Liver (tissue), 8 donors: ENCODE measurements at regions not wholly inside any gene's neighbourhood (a gene's known extent, or its start where the extent isn't known, plus 50 kb on each side); places are given as distances from the start of the nearest gene placed in this dataset.

ENCODE experiments used
- DNase-seq: peaks from one replicate; pipeline ENCODE4 v3.0.0-alpha.2; 2017; ENCODE audit warnings: low spot score
- H3K27ac ChIP-seq, 2 donors: one replicate each; pipeline ENCODE4 v1.7.0; 2013; ENCODE audit warnings: inconsistent platforms in 2 of 2, low read length in 2 of 2, control low read depth in 1 of 2, low read depth in 1 of 2, mild to moderate bottlenecking in 1 of 2
- H3K27me3 ChIP-seq, 4 donors: one replicate each; pipeline versions ENCODE4 v1.6.1 to v1.7.0; 2013; ENCODE audit warnings: low read length in 3 of 4, inconsistent platforms in 1 of 4, mild to moderate bottlenecking in 1 of 4, moderate library complexity in 1 of 4; ENCODE audit not compliant: control insufficient read depth in 4 of 4, insufficient read depth in 4 of 4
- H3K36me3 ChIP-seq, 4 donors: one replicate each; pipeline versions ENCODE4 v1.6.1 to v1.7.0; 2013; ENCODE audit warnings: low read length in 3 of 4, mild to moderate bottlenecking in 3 of 4, low read depth in 1 of 4, moderate library complexity in 1 of 4; ENCODE audit not compliant: control insufficient read depth in 4 of 4, insufficient read depth in 3 of 4
- H3K4me1 ChIP-seq, 4 donors: one replicate each; pipeline versions ENCODE4 v1.6.1 to v1.7.0; 2013; ENCODE audit warnings: low read length in 3 of 4, mild to moderate bottlenecking in 3 of 4, moderate library complexity in 1 of 4; ENCODE audit not compliant: control insufficient read depth in 4 of 4, insufficient read depth in 4 of 4
- H3K4me3 ChIP-seq, 3 donors: one replicate each; pipeline versions ENCODE4 v1.6.1 to v1.7.0; 2013; ENCODE audit warnings: low read length in 3 of 3, control low read depth in 1 of 3, low read depth in 1 of 3, mild to moderate bottlenecking in 1 of 3
- H3K9ac ChIP-seq, 2 donors: one replicate each; pipeline ENCODE4 v1.7.0; 2013; ENCODE audit warnings: low read length in 2 of 2, mild to moderate bottlenecking in 2 of 2, moderate library complexity in 2 of 2, control low read depth in 1 of 2, low read depth in 1 of 2
- H3K9me3 ChIP-seq, 4 donors: one replicate each; pipeline versions ENCODE4 v1.6.1 to v1.7.0; 2013; ENCODE audit warnings: low read length in 3 of 4; ENCODE audit not compliant: control insufficient read depth in 4 of 4
- EGR1 ChIP-seq, 2 donors: IDR thresholded peaks; 2 replicates each; pipeline ENCODE4 v1.6.1; 2016 to 2018; ENCODE audit warnings: antibody characterized with exemption in 2 of 2, low read depth in 2 of 2
- HNF4A ChIP-seq, 2 donors: conservative IDR thresholded peaks; 2 replicates each; pipeline ENCODE4 v1.6.1; 2016; ENCODE audit warnings: antibody characterized with exemption in 2 of 2, mild to moderate bottlenecking in 2 of 2
- HNF4G ChIP-seq: IDR thresholded peaks from 2 replicates; pipeline ENCODE4 v1.6.1; 2016; ENCODE audit warnings: antibody characterized with exemption
- NR2F2 ChIP-seq: IDR thresholded peaks from 2 replicates; pipeline ENCODE4 v1.6.1; 2016; ENCODE audit warnings: antibody characterized with exemption
- RAD21 ChIP-seq, 2 donors: IDR thresholded peaks; 2 replicates each; pipeline ENCODE4 v1.6.1; 2016; ENCODE audit warnings: antibody characterized with exemption in 2 of 2, mild to moderate bottlenecking in 2 of 2
- RXRA ChIP-seq, 2 donors: IDR thresholded peaks; 2 replicates each; pipeline ENCODE4 v1.6.1; 2017 to 2018; ENCODE audit warnings: antibody characterized with exemption in 2 of 2, mild to moderate bottlenecking in 1 of 2
- SP1 ChIP-seq: IDR thresholded peaks from 2 replicates; pipeline ENCODE4 v1.6.1; 2018; ENCODE audit warnings: antibody characterized with exemption, mild to moderate bottlenecking
- TAF1 ChIP-seq: conservative IDR thresholded peaks from 2 replicates; pipeline ENCODE4 v1.6.1; 2016; ENCODE audit warnings: antibody characterized with exemption, mild to moderate bottlenecking
- WGBS: extraction: QIAGEN DNeasy Blood & Tissue Kit; methylation state at CpG from one replicate; pipeline ENCODE4 v1.1.7; 2013; 5-methylcytosine and 5-hydroxymethylcytosine counted together
- TF ChIP-seq, protein P1 (sequence below): fragments of 150-350 bp; IDR thresholded peaks from 2 replicates; pipeline ENCODE4 v1.5.1; 2017; ENCODE audit warnings: improper control_type of control experiment, low read depth, low read length; ENCODE audit not compliant: missing input control
- TF ChIP-seq, protein P2 (sequence below): IDR thresholded peaks from 2 replicates; pipeline ENCODE4 v1.6.1; 2016; ENCODE audit warnings: antibody characterized with exemption
- TF ChIP-seq, protein P3 (sequence below): IDR thresholded peaks from 2 replicates; pipeline ENCODE4 v1.6.1; 2016; ENCODE audit warnings: antibody characterized with exemption
- TF ChIP-seq, protein P4 (sequence below): IDR thresholded peaks from 2 replicates; pipeline ENCODE4 v1.6.1; 2016; ENCODE audit warnings: antibody characterized with exemption, mild to moderate bottlenecking
- TF ChIP-seq, protein P5 (sequence below): IDR thresholded peaks from 2 replicates; pipeline ENCODE4 v1.6.1; 2016; ENCODE audit warnings: antibody characterized with exemption
- donor health status: healthy.
- donor health status: healthy.
- donor health status: healthy.
- donor health status: healthy.
- donor health status: healthy.

DNA sequence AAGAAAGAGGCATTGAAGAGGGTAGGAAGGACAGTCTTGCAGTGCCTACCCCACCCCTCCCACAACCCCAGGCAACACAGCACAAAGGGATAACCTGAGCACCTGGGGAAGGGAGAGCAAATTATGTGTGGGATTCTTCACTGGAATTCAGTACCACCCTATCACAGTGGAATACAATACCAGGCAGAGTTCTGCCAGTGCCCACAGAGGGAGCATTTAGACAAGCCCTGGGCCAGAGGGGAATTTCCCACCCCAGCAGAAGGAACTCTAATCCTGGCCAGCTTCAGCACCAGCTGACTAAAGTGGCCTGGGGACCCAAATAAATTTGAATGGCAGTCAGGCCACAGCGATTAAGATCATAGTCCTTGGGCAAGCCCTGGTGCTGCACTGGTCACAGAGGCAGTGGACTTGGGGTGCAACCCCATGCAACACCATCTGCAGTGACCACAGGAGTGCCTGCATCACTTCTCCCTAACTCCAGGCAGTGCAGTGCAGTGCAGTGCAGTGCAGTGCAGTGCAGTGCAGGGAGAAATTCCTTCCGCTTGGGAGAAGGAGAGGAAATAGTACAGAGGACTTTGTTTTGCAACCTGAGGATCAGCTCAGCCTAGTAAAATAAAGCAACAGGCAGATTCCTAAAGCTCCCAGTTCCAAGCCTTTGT, 147.8 kb upstream of the SRD5A2 start:
- no peaks in the 10 kb centered on the region for H3K36me3 ChIP-seq
- H3K27me3 ChIP-seq: no peaks in the 10 kb centered on the region
- peak overlapping the region in 1 of 2 donors; percentile 19 for H3K9ac ChIP-seq
- 36% methylated on average over 2 of the region's 2 CpGs for WGBS
- peak overlapping the region; percentile 86 to 90 for H3K27ac ChIP-seq
- no peak overlapping the region for H3K4me3 ChIP-seq
- no peak for DNase-seq
- no peak for TF ChIP-seq HNF4G
- TF ChIP-seq, protein P1, sequence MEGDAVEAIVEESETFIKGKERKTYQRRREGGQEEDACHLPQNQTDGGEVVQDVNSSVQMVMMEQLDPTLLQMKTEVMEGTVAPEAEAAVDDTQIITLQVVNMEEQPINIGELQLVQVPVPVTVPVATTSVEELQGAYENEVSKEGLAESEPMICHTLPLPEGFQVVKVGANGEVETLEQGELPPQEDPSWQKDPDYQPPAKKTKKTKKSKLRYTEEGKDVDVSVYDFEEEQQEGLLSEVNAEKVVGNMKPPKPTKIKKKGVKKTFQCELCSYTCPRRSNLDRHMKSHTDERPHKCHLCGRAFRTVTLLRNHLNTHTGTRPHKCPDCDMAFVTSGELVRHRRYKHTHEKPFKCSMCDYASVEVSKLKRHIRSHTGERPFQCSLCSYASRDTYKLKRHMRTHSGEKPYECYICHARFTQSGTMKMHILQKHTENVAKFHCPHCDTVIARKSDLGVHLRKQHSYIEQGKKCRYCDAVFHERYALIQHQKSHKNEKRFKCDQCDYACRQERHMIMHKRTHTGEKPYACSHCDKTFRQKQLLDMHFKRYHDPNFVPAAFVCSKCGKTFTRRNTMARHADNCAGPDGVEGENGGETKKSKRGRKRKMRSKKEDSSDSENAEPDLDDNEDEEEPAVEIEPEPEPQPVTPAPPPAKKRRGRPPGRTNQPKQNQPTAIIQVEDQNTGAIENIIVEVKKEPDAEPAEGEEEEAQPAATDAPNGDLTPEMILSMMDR: peak; percentile 9
- H3K4me1 ChIP-seq: peaks cover 1 to 20% (median 12%) of the 10 kb centered on the region in 4 donors
- no peaks in the 10 kb centered on the region for H3K9me3 ChIP-seq

DNA sequence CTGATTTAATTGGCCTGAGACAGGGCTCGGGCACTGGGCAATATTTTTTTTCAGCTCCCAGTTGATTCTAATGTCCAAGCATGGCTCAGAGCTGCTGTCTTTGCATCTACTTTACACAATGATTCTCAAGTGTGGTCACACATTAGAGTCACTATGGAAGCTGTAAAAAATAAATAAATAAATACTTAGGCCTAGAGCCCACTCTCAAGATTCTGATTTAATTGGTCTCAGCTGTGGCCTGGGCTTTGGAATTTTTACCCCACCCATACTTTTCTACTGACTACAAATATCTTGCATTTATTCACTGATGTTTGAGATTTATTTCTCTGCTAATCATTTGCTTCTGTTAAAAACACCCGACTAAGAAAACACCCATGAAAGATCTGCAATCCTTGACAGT, 145.7 kb upstream of the SRD5A2 start:
- H3K4me1 ChIP-seq: peaks cover 1 to 20% (median 12%) of the 10 kb centered on the region in 4 donors
- H3K9me3 ChIP-seq: no peaks in the 10 kb centered on the region
- no peak overlapping the region for H3K9ac ChIP-seq
- H3K27me3 ChIP-seq: no peaks in the 10 kb centered on the region
- no peak for TF ChIP-seq EGR1 (IDR thresholded peaks at IDR 0.05; ENCODE audit: low read depth in 2 of 2)
- TF ChIP-seq, protein P2, sequence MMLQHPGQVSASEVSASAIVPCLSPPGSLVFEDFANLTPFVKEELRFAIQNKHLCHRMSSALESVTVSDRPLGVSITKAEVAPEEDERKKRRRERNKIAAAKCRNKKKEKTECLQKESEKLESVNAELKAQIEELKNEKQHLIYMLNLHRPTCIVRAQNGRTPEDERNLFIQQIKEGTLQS: no peak
- TF ChIP-seq, protein P3, sequence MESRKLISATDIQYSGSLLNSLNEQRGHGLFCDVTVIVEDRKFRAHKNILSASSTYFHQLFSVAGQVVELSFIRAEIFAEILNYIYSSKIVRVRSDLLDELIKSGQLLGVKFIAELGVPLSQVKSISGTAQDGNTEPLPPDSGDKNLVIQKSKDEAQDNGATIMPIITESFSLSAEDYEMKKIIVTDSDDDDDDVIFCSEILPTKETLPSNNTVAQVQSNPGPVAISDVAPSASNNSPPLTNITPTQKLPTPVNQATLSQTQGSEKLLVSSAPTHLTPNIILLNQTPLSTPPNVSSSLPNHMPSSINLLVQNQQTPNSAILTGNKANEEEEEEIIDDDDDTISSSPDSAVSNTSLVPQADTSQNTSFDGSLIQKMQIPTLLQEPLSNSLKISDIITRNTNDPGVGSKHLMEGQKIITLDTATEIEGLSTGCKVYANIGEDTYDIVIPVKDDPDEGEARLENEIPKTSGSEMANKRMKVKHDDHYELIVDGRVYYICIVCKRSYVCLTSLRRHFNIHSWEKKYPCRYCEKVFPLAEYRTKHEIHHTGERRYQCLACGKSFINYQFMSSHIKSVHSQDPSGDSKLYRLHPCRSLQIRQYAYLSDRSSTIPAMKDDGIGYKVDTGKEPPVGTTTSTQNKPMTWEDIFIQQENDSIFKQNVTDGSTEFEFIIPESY: no peak
- H3K36me3 ChIP-seq: no peaks in the 10 kb centered on the region
- 82% methylated on average over 2 of the region's 2 CpGs for WGBS
- no peak overlapping the region for H3K27ac ChIP-seq
- no peak overlapping the region for H3K4me3 ChIP-seq
- DNase-seq: no peak

DNA sequence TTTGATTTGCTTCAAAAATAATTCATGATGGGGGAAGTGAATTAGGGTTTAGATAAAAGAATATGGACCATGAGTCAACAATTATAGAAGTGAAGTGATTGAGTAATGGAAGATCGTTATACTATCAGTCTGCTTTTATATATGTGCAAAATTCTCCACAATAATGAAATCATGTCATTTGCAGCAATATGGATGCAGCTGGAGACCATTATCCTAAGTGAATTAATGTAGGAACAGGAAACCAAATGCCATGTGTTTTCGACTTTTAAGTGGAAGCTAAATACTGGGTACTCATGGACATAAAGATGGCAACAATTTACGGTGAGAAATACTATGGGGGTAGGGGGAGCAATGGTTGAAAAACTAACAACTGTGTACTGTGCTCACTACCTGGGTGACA, 144.7 kb upstream of the SRD5A2 start:
- 93% methylated on average over 3 of the region's 3 CpGs for whole genome bisulfite sequencing
- DNase-seq: no peak
- no peak overlapping the region for H3K4me3 ChIP-seq
- TF ChIP-seq, protein P2: no peak
- TF ChIP-seq RXRA (IDR thresholded peaks at IDR 0.05): no peak
- TF ChIP-seq, protein P4, sequence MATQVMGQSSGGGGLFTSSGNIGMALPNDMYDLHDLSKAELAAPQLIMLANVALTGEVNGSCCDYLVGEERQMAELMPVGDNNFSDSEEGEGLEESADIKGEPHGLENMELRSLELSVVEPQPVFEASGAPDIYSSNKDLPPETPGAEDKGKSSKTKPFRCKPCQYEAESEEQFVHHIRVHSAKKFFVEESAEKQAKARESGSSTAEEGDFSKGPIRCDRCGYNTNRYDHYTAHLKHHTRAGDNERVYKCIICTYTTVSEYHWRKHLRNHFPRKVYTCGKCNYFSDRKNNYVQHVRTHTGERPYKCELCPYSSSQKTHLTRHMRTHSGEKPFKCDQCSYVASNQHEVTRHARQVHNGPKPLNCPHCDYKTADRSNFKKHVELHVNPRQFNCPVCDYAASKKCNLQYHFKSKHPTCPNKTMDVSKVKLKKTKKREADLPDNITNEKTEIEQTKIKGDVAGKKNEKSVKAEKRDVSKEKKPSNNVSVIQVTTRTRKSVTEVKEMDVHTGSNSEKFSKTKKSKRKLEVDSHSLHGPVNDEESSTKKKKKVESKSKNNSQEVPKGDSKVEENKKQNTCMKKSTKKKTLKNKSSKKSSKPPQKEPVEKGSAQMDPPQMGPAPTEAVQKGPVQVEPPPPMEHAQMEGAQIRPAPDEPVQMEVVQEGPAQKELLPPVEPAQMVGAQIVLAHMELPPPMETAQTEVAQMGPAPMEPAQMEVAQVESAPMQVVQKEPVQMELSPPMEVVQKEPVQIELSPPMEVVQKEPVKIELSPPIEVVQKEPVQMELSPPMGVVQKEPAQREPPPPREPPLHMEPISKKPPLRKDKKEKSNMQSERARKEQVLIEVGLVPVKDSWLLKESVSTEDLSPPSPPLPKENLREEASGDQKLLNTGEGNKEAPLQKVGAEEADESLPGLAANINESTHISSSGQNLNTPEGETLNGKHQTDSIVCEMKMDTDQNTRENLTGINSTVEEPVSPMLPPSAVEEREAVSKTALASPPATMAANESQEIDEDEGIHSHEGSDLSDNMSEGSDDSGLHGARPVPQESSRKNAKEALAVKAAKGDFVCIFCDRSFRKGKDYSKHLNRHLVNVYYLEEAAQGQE: no peak
- no peak for TF ChIP-seq SP1
- no peak for TF ChIP-seq HNF4G
- TF ChIP-seq, protein P5, sequence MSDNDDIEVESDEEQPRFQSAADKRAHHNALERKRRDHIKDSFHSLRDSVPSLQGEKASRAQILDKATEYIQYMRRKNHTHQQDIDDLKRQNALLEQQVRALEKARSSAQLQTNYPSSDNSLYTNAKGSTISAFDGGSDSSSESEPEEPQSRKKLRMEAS: no peak
- TF ChIP-seq HNF4A (conservative IDR thresholded peaks at IDR 0.05): no peak
- TF ChIP-seq RAD21 (IDR thresholded peaks at IDR 0.05): no peak
- TF ChIP-seq, protein P1: no peak
- no peak for TF ChIP-seq NR2F2
- no peak for TF ChIP-seq TAF1
- TF ChIP-seq, protein P3: no peak

More for the DNA sequence above, 144.7 kb upstream of the SRD5A2 start:
- Histone ChIP-seq H3K27ac (no peak overlapping the region), H3K4me1 (peaks cover 1 to 20% (median 12%) of the 10 kb centered on the region in 4 donors), H3K9ac (no peak overlapping the region), H3K36me3 (no peaks in the 10 kb centered on the region), H3K27me3 (no peaks in the 10 kb centered on the region), H3K9me3 (no peaks in the 10 kb centered on the region)
